ENCODE measurements at regions not wholly inside any gene's neighbourhood (a gene's known extent, or its start where the extent isn't known, plus 50 kb on each side); places are given as distances from the start of the nearest gene placed in this dataset.

DNA sequence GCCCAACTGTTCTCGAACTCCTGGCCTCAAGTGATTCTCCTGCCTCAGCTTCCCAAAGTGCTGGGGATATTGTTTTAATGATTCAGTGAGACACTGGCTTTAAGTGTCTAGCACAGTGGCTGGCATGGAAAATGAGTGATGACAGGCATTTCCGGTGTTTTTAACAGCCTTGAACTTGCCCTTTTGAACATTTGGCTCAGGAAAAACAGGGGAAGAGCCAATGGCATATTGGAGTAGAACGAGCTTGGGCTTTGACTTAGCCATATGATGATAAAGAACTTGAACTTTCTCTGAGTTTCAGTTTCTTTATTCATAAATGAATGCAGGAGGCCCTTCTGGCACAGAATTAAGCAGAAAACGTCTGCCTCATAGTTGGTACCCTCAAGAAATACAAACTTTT is 145.0 kb upstream of the HS3ST4 start:
- Histone ChIP-seq H3K27ac (ENCODE audit: insufficient read depth, low read length) (no peak overlapping the region), H3K79me1 (ENCODE audit: low read depth in 1 of 2, low read length in 2 of 2) (no peaks in the 10 kb centered on the region), H4K20me1 (ENCODE audit: insufficient read depth, low read length) (no peaks in the 10 kb centered on the region), H2AFZ (replicated peaks; ENCODE audit: low read length, poor library complexity) (no peak overlapping the region), H4K5ac (ENCODE audit: low read depth, low read length) (no peak overlapping the region), H3K4me3 (ENCODE audit: insufficient read depth, low read depth, low read length) (no peak overlapping the region), H3K27me3 (ENCODE audit: control insufficient read depth, insufficient read depth, low read length) (no peaks in the 10 kb centered on the region), H2BK120ac (ENCODE audit: low read depth, low read length) (no peak overlapping the region), H3K9me3 (ENCODE audit: control insufficient read depth, insufficient read depth, low read length) (peaks cover 14% of the 10 kb centered on the region), H2BK15ac (ENCODE audit: low read depth, low read length) (no peak overlapping the region), H3K4me1 (ENCODE audit: control insufficient read depth, insufficient read depth, low read length) (no peaks in the 10 kb centered on the region), H2AK5ac (ENCODE audit: low read depth, low read length) (no peak overlapping the region), H3K4me2 (ENCODE audit: low read depth, low read length) (no peak overlapping the region), H3K23ac (ENCODE audit: low read depth, low read length) (no peak overlapping the region), H3K9me1 (ENCODE audit: insufficient read depth, low read length) (no peaks in the 10 kb centered on the region), H3K36me3 (ENCODE audit: control insufficient read depth, insufficient read depth, low read length) (no peaks in the 10 kb centered on the region), H3K56ac (ENCODE audit: extremely low read depth, insufficient read depth, low read length) (no peak overlapping the region), H3K14ac (replicated peaks; ENCODE audit: low read depth, low read length) (no peak overlapping the region), H2BK20ac (ENCODE audit: low read depth, low read length) (no peak overlapping the region), H2BK5ac (ENCODE audit: low read depth, low read length, poor library complexity, severe bottlenecking) (no peak overlapping the region), H2AK9ac (replicated peaks; ENCODE audit: low read depth, low read length, poor library complexity) (no peak overlapping the region), H3K18ac (ENCODE audit: low read depth, low read length) (no peak overlapping the region), H3K4ac (ENCODE audit: low read depth, low read length) (no peak overlapping the region), H4K91ac (ENCODE audit: insufficient read depth, low read depth, low read length) (no peak overlapping the region), H4K8ac (ENCODE audit: low read depth in 2 of 2, low read length in 2 of 2) (no peak overlapping the region), H3K9ac (ENCODE audit: low read depth, low read length) (no peak overlapping the region)
- ATAC-seq (ENCODE audit: low read depth), result no peak
- CTCF ChIA-PET, result no interaction called here
- POLR2A ChIA-PET (ENCODE audit: unreplicated experiment), result no interaction called here
- WGBS, 2 experiments (ENCODE audit: extremely low coverage in 2 of 2, insufficient read length in 1 of 2), result 11% methylated on average over 2 of the region's 4 CpGs; no CpG with 5 or more reads in 1 of the 2 experiments
- dilution Hi-C loops (cut with HindIII; ENCODE audit: low sequenced_read_pairs, unreplicated experiment), result no loop called here
- in situ Hi-C loops (cut with MboI; ENCODE audit: low sequenced_read_pairs), result no loop called here
- intact Hi-C loops (cut with micrococcal nuclease), result no loop called here
- TF ChIP-seq, protein P1, sequence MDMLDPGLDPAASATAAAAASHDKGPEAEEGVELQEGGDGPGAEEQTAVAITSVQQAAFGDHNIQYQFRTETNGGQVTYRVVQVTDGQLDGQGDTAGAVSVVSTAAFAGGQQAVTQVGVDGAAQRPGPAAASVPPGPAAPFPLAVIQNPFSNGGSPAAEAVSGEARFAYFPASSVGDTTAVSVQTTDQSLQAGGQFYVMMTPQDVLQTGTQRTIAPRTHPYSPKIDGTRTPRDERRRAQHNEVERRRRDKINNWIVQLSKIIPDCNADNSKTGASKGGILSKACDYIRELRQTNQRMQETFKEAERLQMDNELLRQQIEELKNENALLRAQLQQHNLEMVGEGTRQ (IDR thresholded peaks at IDR 0.05; ENCODE audit: low read depth, low read length), result no peak
- TF ChIP-seq MAFK (IDR thresholded peaks at IDR 0.05; ENCODE audit: low read depth, low read length) (no peak), RFX5 (IDR thresholded peaks at IDR 0.05; ENCODE audit: low read depth, low read length) (no peak), CHD1 (IDR thresholded peaks at IDR 0.05; ENCODE audit: low read depth, low read length) (no peak)
- no TSS peak for BruUV-seq (replicated peaks)
- no peak for DNase-seq
